GM23338 (cell line): ENCODE measurements at regions not wholly inside any gene's neighbourhood (a gene's known extent, or its start where the extent isn't known, plus 50 kb on each side); places are given as distances from the start of the nearest gene placed in this dataset.

ENCODE experiments used
- JUNB ChIP-seq: IDR thresholded peaks from one replicate; pipeline ENCODE4 v1.6.1; 2016; ENCODE audit warnings: antibody characterized with exemption; ENCODE audit not compliant: unreplicated experiment
- STAT1 ChIP-seq: IDR thresholded peaks from one replicate; pipeline ENCODE4 v1.6.1; 2016; ENCODE audit warnings: antibody characterized with exemption; ENCODE audit not compliant: unreplicated experiment
- ZNF331 ChIP-seq: fragments of 250-450 bp; sonication (Bioruptor Pico); IDR thresholded peaks from 2 replicates; pipeline ENCODE4 v1.5.0; 2020; ENCODE audit warnings: low read depth, mild to moderate bottlenecking, moderate library complexity
- TF ChIP-seq, protein P1 (sequence below): fragments of 250-450 bp; sonication (Bioruptor Pico); IDR thresholded peaks from 2 replicates; pipeline ENCODE4 v1.5.0; 2020; ENCODE audit warnings: mild to moderate bottlenecking, moderate library complexity
- TF ChIP-seq, protein P2 (sequence below): IDR thresholded peaks from one replicate; pipeline ENCODE4 v1.6.1; 2018; ENCODE audit warnings: antibody characterized with exemption; ENCODE audit not compliant: unreplicated experiment

GRCh38 chr19:30076751-30077670, 135.0 kb downstream of the URI1 start (continued):
- TF ChIP-seq, protein P1, sequence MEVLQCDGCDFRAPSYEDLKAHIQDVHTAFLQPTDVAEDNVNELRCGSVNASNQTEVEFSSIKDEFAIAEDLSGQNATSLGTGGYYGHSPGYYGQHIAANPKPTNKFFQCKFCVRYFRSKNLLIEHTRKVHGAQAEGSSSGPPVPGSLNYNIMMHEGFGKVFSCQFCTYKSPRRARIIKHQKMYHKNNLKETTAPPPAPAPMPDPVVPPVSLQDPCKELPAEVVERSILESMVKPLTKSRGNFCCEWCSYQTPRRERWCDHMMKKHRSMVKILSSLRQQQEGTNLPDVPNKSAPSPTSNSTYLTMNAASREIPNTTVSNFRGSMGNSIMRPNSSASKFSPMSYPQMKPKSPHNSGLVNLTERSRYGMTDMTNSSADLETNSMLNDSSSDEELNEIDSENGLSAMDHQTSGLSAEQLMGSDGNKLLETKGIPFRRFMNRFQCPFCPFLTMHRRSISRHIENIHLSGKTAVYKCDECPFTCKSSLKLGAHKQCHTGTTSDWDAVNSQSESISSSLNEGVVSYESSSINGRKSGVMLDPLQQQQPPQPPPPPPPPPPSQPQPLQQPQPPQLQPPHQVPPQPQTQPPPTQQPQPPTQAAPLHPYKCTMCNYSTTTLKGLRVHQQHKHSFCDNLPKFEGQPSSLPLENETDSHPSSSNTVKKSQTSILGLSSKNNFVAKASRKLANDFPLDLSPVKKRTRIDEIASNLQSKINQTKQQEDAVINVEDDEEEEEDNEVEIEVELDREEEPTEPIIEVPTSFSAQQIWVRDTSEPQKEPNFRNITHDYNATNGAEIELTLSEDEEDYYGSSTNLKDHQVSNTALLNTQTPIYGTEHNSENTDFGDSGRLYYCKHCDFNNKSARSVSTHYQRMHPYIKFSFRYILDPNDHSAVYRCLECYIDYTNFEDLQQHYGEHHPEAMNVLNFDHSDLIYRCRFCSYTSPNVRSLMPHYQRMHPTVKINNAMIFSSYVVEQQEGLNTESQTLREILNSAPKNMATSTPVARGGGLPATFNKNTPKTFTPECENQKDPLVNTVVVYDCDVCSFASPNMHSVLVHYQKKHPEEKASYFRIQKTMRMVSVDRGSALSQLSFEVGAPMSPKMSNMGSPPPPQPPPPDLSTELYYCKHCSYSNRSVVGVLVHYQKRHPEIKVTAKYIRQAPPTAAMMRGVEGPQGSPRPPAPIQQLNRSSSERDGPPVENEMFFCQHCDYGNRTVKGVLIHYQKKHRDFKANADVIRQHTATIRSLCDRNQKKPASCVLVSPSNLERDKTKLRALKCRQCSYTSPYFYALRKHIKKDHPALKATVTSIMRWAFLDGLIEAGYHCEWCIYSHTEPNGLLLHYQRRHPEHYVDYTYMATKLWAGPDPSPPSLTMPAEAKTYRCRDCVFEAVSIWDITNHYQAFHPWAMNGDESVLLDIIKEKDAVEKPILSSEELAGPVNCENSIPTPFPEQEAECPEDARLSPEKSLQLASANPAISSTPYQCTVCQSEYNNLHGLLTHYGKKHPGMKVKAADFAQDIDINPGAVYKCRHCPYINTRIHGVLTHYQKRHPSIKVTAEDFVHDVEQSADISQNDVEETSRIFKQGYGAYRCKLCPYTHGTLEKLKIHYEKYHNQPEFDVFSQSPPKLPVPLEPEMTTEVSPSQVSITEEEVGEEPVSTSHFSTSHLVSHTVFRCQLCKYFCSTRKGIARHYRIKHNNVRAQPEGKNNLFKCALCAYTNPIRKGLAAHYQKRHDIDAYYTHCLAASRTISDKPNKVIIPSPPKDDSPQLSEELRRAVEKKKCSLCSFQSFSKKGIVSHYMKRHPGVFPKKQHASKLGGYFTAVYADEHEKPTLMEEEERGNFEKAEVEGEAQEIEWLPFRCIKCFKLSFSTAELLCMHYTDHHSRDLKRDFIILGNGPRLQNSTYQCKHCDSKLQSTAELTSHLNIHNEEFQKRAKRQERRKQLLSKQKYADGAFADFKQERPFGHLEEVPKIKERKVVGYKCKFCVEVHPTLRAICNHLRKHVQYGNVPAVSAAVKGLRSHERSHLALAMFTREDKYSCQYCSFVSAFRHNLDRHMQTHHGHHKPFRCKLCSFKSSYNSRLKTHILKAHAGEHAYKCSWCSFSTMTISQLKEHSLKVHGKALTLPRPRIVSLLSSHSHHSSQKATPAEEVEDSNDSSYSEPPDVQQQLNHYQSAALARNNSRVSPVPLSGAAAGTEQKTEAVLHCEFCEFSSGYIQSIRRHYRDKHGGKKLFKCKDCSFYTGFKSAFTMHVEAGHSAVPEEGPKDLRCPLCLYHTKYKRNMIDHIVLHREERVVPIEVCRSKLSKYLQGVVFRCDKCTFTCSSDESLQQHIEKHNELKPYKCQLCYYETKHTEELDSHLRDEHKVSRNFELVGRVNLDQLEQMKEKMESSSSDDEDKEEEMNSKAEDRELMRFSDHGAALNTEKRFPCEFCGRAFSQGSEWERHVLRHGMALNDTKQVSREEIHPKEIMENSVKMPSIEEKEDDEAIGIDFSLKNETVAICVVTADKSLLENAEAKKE (CRISPR knock-in tag), result no peak
- TF ChIP-seq JUNB (no peak), STAT1 (no peak), ZNF331 (CRISPR knock-in tag) (no peak)
- TF ChIP-seq, protein P2, sequence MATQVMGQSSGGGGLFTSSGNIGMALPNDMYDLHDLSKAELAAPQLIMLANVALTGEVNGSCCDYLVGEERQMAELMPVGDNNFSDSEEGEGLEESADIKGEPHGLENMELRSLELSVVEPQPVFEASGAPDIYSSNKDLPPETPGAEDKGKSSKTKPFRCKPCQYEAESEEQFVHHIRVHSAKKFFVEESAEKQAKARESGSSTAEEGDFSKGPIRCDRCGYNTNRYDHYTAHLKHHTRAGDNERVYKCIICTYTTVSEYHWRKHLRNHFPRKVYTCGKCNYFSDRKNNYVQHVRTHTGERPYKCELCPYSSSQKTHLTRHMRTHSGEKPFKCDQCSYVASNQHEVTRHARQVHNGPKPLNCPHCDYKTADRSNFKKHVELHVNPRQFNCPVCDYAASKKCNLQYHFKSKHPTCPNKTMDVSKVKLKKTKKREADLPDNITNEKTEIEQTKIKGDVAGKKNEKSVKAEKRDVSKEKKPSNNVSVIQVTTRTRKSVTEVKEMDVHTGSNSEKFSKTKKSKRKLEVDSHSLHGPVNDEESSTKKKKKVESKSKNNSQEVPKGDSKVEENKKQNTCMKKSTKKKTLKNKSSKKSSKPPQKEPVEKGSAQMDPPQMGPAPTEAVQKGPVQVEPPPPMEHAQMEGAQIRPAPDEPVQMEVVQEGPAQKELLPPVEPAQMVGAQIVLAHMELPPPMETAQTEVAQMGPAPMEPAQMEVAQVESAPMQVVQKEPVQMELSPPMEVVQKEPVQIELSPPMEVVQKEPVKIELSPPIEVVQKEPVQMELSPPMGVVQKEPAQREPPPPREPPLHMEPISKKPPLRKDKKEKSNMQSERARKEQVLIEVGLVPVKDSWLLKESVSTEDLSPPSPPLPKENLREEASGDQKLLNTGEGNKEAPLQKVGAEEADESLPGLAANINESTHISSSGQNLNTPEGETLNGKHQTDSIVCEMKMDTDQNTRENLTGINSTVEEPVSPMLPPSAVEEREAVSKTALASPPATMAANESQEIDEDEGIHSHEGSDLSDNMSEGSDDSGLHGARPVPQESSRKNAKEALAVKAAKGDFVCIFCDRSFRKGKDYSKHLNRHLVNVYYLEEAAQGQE, result no peak
